GM23338 (cell line): ENCODE measurements at regions not wholly inside any gene's neighbourhood (a gene's known extent, or its start where the extent isn't known, plus 50 kb on each side); places are given as distances from the start of the nearest gene placed in this dataset.

Source experiments
- ATAC-seq: fragments of 200-7000 bp; cut with Tn5 transposase; 3 replicates; pipeline ENCODE4 v1.9.1; 2020
- DNase-seq: peaks from one replicate; pipeline ENCODE4 v3.0.0-alpha.2; 2015; ENCODE audit warnings: low spot score
- H2AFZ ChIP-seq: fragments of 200-600 bp; sonication (generic); 2 replicates; pipeline ENCODE4 v1.8.0; 2016; ENCODE audit warnings: antibody characterized with exemption, mild to moderate bottlenecking, moderate library complexity
- H3F3A ChIP-seq: fragments of 200-600 bp; sonication (generic); replicated peaks from 2 replicates; pipeline ENCODE4 v1.8.0; 2017; ENCODE audit warnings: antibody characterized with exemption, mixed run types, low read depth
- H3K27ac ChIP-seq: fragments of 200-600 bp; sonication (generic); 2 replicates; pipeline ENCODE4 v1.6.1; 2016; ENCODE audit warnings: low read depth
- H3K27me3 ChIP-seq: fragments of 200-600 bp; sonication (generic); 2 replicates; pipeline ENCODE4 v1.8.0; 2016; ENCODE audit warnings: mild to moderate bottlenecking, mixed run types, moderate library complexity; ENCODE audit not compliant: insufficient read depth
- H3K36me3 ChIP-seq: fragments of 200-600 bp; sonication (generic); 2 replicates; pipeline ENCODE4 v1.8.0; 2016; ENCODE audit warnings: mild to moderate bottlenecking; ENCODE audit not compliant: insufficient read depth
- H3K4me1 ChIP-seq: fragments of 200-600 bp; sonication (generic); 2 replicates; pipeline ENCODE4 v1.8.0; 2016; ENCODE audit warnings: mild to moderate bottlenecking, moderate library complexity; ENCODE audit not compliant: insufficient read depth
- H3K4me2 ChIP-seq: fragments of 200-600 bp; sonication (generic); 2 replicates; pipeline ENCODE4 v1.7.1; 2017; ENCODE audit warnings: mixed run types
- H3K4me3 ChIP-seq: fragments of 200-600 bp; sonication (generic); 2 replicates; pipeline ENCODE4 v1.6.1; 2016; ENCODE audit warnings: mixed run types
- H3K79me2 ChIP-seq: fragments of 200-600 bp; sonication (generic); replicated peaks from 2 replicates; pipeline ENCODE4 v1.8.0; 2017; ENCODE audit warnings: mild to moderate bottlenecking; ENCODE audit not compliant: insufficient read depth
- H3K9me2 ChIP-seq: fragments of 200-600 bp; sonication (generic); 2 replicates; pipeline ENCODE4 v1.8.0; 2017; ENCODE audit not compliant: insufficient read depth
- H4K20me1 ChIP-seq: fragments of 200-600 bp; sonication (generic); replicated peaks from 2 replicates; pipeline ENCODE4 v1.8.0; 2017; ENCODE audit warnings: mild to moderate bottlenecking; ENCODE audit not compliant: insufficient read depth
- H3K27ac Mint-ChIP-seq: 2 replicates; pipeline ENCODE4 v1.8.0; 2020; ENCODE audit warnings: inconsistent platforms, mild to moderate bottlenecking, moderate library complexity, mixed read lengths
- H3K27me3 Mint-ChIP-seq: 3 replicates; pipeline ENCODE4 v1.8.0; 2022; ENCODE audit warnings: low read depth, mild to moderate bottlenecking, moderate library complexity, mixed read lengths, inconsistent platforms; ENCODE audit not compliant: insufficient read depth, poor library complexity
- H3K36me3 Mint-ChIP-seq: 3 replicates; pipeline ENCODE4 v1.8.0; 2021; ENCODE audit warnings: low read depth, mild to moderate bottlenecking, inconsistent platforms, moderate library complexity, mixed read lengths
- H3K4me1 Mint-ChIP-seq: 3 replicates; pipeline ENCODE4 v1.8.0; 2020; ENCODE audit warnings: mild to moderate bottlenecking, inconsistent platforms, mixed read lengths
- H3K4me3 Mint-ChIP-seq: 3 replicates; pipeline ENCODE4 v1.8.0; 2021; ENCODE audit warnings: moderate library complexity, mild to moderate bottlenecking, inconsistent platforms, mixed read lengths
- H3K9me3 Mint-ChIP-seq: 3 replicates; pipeline ENCODE4 v1.8.0; 2020; ENCODE audit warnings: moderate library complexity, mild to moderate bottlenecking, inconsistent platforms, mixed read lengths
- CREB1 ChIP-seq: fragments of 250-450 bp; sonication (Bioruptor Pico); IDR thresholded peaks from 2 replicates; pipeline ENCODE4 v1.5.0; 2020; ENCODE audit warnings: low read depth, mild to moderate bottlenecking, moderate library complexity
- EZH2 ChIP-seq: fragments of 200-600 bp; sonication (generic); IDR thresholded peaks from one replicate; pipeline ENCODE4 v1.8.0; 2017; ENCODE audit warnings: antibody characterized with exemption, mild to moderate bottlenecking, low read depth; ENCODE audit not compliant: unreplicated experiment
- EZH2phosphoT487 ChIP-seq: fragments of 200-600 bp; sonication (generic); IDR thresholded peaks from one replicate; pipeline ENCODE4 v1.8.1; 2018; ENCODE audit warnings: antibody characterized with exemption; ENCODE audit not compliant: unreplicated experiment
- JUNB ChIP-seq: IDR thresholded peaks from one replicate; pipeline ENCODE4 v1.6.1; 2016; ENCODE audit warnings: antibody characterized with exemption; ENCODE audit not compliant: unreplicated experiment
- NANOG ChIP-seq: IDR thresholded peaks from 2 replicates; pipeline ENCODE4 v1.6.1; 2016; ENCODE audit warnings: antibody characterized with exemption, borderline replicate concordance
- POLR2AphosphoS5 ChIP-seq: IDR thresholded peaks from 2 replicates; pipeline ENCODE4 v1.6.1; 2016; ENCODE audit warnings: antibody characterized with exemption, low read depth
- STAT1 ChIP-seq: IDR thresholded peaks from one replicate; pipeline ENCODE4 v1.6.1; 2016; ENCODE audit warnings: antibody characterized with exemption; ENCODE audit not compliant: unreplicated experiment
- ZNF114 ChIP-seq: fragments of 250-450 bp; sonication (Bioruptor Pico); IDR thresholded peaks from 2 replicates; pipeline ENCODE4 v1.5.0; 2020; ENCODE audit warnings: mild to moderate bottlenecking, moderate library complexity
- ZNF331 ChIP-seq: fragments of 250-450 bp; sonication (Bioruptor Pico); IDR thresholded peaks from 2 replicates; pipeline ENCODE4 v1.5.0; 2020; ENCODE audit warnings: low read depth, mild to moderate bottlenecking, moderate library complexity
- TF ChIP-seq, protein P1 (sequence below), 2 experiments: fragments of 200-600 bp in 1 of 2; sonication (generic) in 1 of 2; conservative IDR thresholded peaks; 2 replicates each; pipeline versions ENCODE4 v1.5.1 to v1.6.1; 2016 to 2017; ENCODE audit warnings: antibody characterized with exemption in 2 of 2, low read depth in 2 of 2, mild to moderate bottlenecking in 2 of 2, moderate library complexity in 1 of 2
- TF ChIP-seq, protein P2 (sequence below): IDR thresholded peaks from 2 replicates; pipeline ENCODE4 v1.6.1; 2016; ENCODE audit warnings: antibody characterized with exemption
- TF ChIP-seq, protein P3 (sequence below): fragments of 250-450 bp; sonication (Bioruptor Pico); IDR thresholded peaks from 2 replicates; pipeline ENCODE4 v1.5.0; 2020; ENCODE audit warnings: mild to moderate bottlenecking, moderate library complexity
- TF ChIP-seq, protein P4 (sequence below): IDR thresholded peaks from one replicate; pipeline ENCODE4 v1.6.1; 2018; ENCODE audit warnings: antibody characterized with exemption; ENCODE audit not compliant: unreplicated experiment

DNA sequence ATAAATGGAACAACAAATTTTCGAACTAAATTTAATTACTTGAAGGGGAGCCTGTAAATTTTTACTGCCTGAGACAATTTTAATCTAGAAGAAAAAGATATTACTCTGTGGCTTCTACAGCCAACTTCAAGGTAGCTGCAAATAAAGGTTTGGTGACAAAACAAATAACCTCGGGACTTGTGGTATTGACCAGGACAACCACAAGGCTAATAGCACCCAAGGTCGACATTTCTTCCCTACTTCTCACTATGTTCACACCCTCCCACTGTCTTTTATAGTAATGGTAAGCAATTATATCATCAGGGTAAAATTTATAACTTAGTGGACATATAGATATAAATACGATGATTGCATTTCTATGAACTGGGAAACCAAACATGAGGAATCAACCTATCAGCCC lies 67.9 kb upstream of the SPINK5 start (continued):
- TF ChIP-seq, protein P1, sequence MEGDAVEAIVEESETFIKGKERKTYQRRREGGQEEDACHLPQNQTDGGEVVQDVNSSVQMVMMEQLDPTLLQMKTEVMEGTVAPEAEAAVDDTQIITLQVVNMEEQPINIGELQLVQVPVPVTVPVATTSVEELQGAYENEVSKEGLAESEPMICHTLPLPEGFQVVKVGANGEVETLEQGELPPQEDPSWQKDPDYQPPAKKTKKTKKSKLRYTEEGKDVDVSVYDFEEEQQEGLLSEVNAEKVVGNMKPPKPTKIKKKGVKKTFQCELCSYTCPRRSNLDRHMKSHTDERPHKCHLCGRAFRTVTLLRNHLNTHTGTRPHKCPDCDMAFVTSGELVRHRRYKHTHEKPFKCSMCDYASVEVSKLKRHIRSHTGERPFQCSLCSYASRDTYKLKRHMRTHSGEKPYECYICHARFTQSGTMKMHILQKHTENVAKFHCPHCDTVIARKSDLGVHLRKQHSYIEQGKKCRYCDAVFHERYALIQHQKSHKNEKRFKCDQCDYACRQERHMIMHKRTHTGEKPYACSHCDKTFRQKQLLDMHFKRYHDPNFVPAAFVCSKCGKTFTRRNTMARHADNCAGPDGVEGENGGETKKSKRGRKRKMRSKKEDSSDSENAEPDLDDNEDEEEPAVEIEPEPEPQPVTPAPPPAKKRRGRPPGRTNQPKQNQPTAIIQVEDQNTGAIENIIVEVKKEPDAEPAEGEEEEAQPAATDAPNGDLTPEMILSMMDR (conservative IDR thresholded peaks at IDR 0.05; ENCODE audit: low read depth in 2 of 2): no peak
- TF ChIP-seq, protein P2, sequence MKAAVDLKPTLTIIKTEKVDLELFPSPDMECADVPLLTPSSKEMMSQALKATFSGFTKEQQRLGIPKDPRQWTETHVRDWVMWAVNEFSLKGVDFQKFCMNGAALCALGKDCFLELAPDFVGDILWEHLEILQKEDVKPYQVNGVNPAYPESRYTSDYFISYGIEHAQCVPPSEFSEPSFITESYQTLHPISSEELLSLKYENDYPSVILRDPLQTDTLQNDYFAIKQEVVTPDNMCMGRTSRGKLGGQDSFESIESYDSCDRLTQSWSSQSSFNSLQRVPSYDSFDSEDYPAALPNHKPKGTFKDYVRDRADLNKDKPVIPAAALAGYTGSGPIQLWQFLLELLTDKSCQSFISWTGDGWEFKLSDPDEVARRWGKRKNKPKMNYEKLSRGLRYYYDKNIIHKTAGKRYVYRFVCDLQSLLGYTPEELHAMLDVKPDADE: no peak
- TF ChIP-seq ZNF114 (CRISPR knock-in tag) (no peak), NANOG (no peak), CREB1 (CRISPR knock-in tag) (no peak)

DNA sequence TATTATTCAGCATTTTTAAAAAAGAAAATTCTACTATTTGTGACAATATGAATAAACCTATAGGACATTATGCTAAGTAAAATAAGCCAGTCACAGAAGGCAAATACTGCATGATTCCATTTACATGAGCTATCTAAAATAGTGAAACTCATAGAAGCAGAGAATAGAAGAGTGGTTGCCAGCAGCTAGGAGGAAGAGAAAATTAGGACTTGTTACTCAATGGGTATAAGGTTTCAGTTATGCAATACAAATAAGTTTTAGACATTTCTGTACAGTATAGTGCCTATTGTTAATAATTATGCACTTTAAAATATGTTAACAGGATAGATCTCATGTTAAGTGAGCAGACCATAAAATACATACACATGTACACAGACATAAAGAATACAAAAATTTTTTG lies 73.8 kb upstream of the SPINK5 start:
- H3K36me3 Mint-ChIP-seq: no peaks in the 10 kb centered on the region
- Histone ChIP-seq H3K27ac (no peak overlapping the region), H3K27me3 (no peaks in the 10 kb centered on the region), H3K9me2 (no peaks in the 10 kb centered on the region), H3K79me2 (no peaks in the 10 kb centered on the region), H2AFZ (no peak overlapping the region), H3F3A (no peaks in the 10 kb centered on the region), H3K4me3 (no peak overlapping the region), H3K4me1 (peaks cover 4% of the 10 kb centered on the region; the same call in 1 of the 2 replicates), H3K4me2 (no peak overlapping the region), H3K36me3 (no peaks in the 10 kb centered on the region), H4K20me1 (no peaks in the 10 kb centered on the region)
- no peak overlapping the region for H3K4me3 Mint-ChIP-seq
- ATAC-seq (no peak), DNase-seq (no peak)
- H3K9me3 Mint-ChIP-seq: no peaks in the 10 kb centered on the region
- no peaks in the 10 kb centered on the region for H3K27me3 Mint-ChIP-seq
- H3K27ac Mint-ChIP-seq: no peak overlapping the region
- H3K4me1 Mint-ChIP-seq: peaks cover 7% of the 10 kb centered on the region; the same call in 2 of the 3 replicates
- TF ChIP-seq STAT1 (no peak), EZH2phosphoT487 (no peak), EZH2 (no peak), JUNB (no peak), ZNF114 (CRISPR knock-in tag) (no peak), ZNF331 (CRISPR knock-in tag) (no peak), NANOG (no peak), CREB1 (CRISPR knock-in tag) (no peak), POLR2AphosphoS5 (no peak)
- TF ChIP-seq, protein P3, sequence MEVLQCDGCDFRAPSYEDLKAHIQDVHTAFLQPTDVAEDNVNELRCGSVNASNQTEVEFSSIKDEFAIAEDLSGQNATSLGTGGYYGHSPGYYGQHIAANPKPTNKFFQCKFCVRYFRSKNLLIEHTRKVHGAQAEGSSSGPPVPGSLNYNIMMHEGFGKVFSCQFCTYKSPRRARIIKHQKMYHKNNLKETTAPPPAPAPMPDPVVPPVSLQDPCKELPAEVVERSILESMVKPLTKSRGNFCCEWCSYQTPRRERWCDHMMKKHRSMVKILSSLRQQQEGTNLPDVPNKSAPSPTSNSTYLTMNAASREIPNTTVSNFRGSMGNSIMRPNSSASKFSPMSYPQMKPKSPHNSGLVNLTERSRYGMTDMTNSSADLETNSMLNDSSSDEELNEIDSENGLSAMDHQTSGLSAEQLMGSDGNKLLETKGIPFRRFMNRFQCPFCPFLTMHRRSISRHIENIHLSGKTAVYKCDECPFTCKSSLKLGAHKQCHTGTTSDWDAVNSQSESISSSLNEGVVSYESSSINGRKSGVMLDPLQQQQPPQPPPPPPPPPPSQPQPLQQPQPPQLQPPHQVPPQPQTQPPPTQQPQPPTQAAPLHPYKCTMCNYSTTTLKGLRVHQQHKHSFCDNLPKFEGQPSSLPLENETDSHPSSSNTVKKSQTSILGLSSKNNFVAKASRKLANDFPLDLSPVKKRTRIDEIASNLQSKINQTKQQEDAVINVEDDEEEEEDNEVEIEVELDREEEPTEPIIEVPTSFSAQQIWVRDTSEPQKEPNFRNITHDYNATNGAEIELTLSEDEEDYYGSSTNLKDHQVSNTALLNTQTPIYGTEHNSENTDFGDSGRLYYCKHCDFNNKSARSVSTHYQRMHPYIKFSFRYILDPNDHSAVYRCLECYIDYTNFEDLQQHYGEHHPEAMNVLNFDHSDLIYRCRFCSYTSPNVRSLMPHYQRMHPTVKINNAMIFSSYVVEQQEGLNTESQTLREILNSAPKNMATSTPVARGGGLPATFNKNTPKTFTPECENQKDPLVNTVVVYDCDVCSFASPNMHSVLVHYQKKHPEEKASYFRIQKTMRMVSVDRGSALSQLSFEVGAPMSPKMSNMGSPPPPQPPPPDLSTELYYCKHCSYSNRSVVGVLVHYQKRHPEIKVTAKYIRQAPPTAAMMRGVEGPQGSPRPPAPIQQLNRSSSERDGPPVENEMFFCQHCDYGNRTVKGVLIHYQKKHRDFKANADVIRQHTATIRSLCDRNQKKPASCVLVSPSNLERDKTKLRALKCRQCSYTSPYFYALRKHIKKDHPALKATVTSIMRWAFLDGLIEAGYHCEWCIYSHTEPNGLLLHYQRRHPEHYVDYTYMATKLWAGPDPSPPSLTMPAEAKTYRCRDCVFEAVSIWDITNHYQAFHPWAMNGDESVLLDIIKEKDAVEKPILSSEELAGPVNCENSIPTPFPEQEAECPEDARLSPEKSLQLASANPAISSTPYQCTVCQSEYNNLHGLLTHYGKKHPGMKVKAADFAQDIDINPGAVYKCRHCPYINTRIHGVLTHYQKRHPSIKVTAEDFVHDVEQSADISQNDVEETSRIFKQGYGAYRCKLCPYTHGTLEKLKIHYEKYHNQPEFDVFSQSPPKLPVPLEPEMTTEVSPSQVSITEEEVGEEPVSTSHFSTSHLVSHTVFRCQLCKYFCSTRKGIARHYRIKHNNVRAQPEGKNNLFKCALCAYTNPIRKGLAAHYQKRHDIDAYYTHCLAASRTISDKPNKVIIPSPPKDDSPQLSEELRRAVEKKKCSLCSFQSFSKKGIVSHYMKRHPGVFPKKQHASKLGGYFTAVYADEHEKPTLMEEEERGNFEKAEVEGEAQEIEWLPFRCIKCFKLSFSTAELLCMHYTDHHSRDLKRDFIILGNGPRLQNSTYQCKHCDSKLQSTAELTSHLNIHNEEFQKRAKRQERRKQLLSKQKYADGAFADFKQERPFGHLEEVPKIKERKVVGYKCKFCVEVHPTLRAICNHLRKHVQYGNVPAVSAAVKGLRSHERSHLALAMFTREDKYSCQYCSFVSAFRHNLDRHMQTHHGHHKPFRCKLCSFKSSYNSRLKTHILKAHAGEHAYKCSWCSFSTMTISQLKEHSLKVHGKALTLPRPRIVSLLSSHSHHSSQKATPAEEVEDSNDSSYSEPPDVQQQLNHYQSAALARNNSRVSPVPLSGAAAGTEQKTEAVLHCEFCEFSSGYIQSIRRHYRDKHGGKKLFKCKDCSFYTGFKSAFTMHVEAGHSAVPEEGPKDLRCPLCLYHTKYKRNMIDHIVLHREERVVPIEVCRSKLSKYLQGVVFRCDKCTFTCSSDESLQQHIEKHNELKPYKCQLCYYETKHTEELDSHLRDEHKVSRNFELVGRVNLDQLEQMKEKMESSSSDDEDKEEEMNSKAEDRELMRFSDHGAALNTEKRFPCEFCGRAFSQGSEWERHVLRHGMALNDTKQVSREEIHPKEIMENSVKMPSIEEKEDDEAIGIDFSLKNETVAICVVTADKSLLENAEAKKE (CRISPR knock-in tag): no peak
- TF ChIP-seq, protein P4, sequence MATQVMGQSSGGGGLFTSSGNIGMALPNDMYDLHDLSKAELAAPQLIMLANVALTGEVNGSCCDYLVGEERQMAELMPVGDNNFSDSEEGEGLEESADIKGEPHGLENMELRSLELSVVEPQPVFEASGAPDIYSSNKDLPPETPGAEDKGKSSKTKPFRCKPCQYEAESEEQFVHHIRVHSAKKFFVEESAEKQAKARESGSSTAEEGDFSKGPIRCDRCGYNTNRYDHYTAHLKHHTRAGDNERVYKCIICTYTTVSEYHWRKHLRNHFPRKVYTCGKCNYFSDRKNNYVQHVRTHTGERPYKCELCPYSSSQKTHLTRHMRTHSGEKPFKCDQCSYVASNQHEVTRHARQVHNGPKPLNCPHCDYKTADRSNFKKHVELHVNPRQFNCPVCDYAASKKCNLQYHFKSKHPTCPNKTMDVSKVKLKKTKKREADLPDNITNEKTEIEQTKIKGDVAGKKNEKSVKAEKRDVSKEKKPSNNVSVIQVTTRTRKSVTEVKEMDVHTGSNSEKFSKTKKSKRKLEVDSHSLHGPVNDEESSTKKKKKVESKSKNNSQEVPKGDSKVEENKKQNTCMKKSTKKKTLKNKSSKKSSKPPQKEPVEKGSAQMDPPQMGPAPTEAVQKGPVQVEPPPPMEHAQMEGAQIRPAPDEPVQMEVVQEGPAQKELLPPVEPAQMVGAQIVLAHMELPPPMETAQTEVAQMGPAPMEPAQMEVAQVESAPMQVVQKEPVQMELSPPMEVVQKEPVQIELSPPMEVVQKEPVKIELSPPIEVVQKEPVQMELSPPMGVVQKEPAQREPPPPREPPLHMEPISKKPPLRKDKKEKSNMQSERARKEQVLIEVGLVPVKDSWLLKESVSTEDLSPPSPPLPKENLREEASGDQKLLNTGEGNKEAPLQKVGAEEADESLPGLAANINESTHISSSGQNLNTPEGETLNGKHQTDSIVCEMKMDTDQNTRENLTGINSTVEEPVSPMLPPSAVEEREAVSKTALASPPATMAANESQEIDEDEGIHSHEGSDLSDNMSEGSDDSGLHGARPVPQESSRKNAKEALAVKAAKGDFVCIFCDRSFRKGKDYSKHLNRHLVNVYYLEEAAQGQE: no peak
